ENCODE measurements at regions not wholly inside any gene's neighbourhood (a gene's known extent, or its start where the extent isn't known, plus 50 kb on each side); places are given as distances from the start of the nearest gene placed in this dataset.

DNA sequence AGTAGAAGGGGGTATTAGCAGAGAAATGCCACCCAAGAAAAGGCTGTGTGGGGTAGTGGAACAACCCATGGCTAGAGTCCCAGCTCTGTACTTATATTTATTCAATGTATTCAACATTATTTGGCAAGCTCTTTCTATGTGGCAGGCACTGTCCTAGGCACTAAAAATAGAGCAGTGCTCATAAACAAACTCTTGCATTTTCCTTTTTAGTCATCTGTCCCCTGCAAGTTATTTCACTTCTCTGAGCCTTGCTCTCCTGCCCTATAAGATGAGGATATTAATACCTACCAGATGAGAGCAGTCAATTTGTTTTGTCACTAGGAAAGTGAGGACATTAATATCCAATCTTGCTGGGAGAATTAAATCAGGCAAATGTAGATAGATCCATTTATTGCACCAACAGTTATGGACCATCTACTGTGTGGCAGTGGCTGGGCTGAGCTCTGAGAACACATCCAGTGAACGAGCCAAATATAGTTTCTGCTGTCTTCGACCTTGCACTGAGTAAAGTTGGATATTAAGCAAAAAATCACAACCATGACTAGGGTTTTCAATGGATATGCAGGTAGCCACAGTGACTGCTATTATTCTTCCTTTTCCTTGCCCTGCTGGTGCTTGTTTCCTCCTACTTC, 314.3 kb upstream of the TBX3 start:
- no peak overlapping the region for H3K4me3 ChIP-seq (ENCODE audit: low read length)
- no peak for DNase-seq (ENCODE audit: low read depth, low spot score)

DNA sequence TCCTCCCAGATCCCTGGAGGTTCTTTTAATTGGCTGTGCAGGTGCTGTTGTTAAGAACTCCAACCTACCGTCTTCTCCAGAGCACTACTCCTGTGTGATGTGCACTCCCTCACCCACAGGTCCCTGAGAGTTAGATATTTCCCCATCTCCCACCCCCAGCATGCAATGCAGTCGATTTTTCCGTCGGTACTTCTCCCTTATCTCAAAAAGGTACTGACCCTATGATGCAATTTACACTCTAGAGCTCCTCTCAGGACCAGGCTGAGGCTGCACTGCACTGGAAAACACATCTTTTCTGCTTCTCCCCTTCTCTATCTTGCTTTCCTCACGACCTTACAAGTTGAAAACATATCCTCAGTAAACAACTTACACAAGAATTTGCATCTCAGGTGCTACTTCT, 312.4 kb upstream of the TBX3 start:
- DNase-seq (ENCODE audit: low read depth, low spot score): no peak
- no peak overlapping the region for H3K4me3 ChIP-seq (ENCODE audit: low read length)

GRCh38 chr12:114995891-114996290, 311.9 kb upstream of the TBX3 start:
- DNase-seq (ENCODE audit: low read depth, low spot score): no peak

DNA sequence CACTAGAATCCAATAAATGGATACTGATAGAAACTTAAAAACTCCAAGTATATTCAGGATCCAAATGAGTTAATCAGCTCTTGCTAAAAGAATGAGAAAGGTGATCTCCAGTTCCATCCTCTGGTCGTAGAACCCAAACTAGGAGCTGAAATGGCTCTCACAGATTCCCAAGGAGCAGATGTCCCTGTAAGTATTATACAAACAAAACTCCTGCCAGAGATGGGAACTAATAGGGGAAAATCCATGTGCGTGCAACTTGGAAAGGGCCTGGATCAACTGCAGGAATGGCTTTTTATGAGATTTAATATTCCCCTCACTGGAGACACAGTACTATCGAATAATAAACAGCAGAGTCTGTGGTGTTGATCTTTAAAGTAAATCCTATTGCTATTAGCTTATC, 309.2 kb upstream of the TBX3 start:
- no peak overlapping the region for H3K4me3 ChIP-seq (ENCODE audit: low read length)
- no peak for DNase-seq (ENCODE audit: low read depth, low spot score)

More at GRCh38 chr12:114995891-114996290, 311.9 kb upstream of the TBX3 start:
- H3K4me3 ChIP-seq (ENCODE audit: low read length): no peak overlapping the region

DNA sequence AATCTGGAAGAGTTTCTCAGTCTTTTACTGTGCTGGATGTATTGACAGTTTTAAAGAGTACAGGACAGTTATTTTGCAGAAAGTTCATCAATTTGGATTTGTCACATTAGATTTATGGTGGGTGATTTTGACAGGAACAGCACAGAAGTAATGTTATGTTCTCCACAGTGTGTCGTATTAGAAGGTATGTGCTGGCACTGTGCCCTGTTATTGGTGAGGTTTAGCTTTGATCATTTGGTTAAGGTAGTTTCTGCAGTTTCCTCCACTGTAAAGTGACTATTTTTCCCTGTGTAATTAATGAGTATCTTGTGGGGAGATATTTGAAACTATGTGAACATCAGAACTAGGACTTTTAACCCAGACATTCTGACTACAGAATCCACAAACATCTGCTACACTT, 308.5 kb upstream of the TBX3 start:
- no peak for DNase-seq (ENCODE audit: low read depth, low spot score)
- H3K4me3 ChIP-seq (ENCODE audit: low read length): no peak overlapping the region

- no peak for DNase-seq (ENCODE audit: low read depth, low spot score)
Measured at GRCh38 chr12:114990381-114990780, 306.4 kb upstream of the TBX3 start.

DNA sequence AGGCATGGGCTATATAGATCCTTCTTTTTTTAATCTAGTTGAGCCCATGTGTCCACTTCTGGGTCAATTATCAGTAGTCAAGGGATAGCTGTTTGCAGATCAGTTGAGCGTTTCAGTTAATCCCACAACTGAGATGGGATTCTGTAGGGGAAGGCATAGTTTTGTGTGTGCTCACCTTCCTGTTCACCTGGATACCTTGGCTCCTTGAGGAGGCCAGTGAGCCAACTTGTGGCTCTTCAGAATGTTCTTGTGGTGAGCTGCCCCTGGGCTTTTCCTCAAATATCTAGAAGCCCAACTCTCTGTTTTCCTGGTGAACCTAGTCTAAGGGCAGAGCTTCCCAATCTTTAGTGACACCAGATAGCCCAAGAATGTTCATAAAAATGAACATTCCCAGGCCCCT, 302.9 kb upstream of the TBX3 start:
- no peak for DNase-seq (ENCODE audit: low read depth, low spot score)
- no peak overlapping the region for H3K4me3 ChIP-seq (ENCODE audit: low read length)

More at GRCh38 chr12:114990381-114990780, 306.4 kb upstream of the TBX3 start:
- H3K4me3 ChIP-seq (ENCODE audit: low read length): no peak overlapping the region

DNA sequence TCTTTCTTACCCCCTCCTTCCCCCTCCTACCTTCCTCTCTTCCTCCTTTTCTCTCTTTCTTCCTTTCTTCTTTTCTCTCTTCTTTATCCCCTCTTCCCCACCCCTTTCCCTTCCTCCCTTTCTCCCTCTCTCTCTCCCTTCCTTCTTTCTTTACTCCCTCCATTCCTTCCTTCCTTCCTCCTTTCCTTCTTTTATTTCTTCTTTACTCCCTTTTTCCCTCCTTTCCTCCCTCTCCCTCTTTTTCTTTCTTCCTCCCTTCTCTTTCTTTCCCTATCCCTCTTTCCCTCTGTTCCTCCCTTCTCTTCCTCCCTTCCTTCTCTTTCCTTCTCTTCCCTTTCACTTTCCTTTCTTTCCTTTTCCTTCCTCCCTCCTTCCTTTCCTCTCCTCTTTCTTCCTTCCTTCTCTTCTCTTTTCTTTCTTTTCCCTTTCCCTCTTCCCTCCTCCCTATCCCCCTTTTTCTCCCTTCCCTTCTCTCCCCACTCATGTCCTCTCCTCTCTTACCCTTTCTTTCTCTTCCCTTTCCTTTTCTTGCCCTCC, 302.3 kb upstream of the TBX3 start:
- H3K4me3 ChIP-seq (ENCODE audit: low read length): no peak overlapping the region
- no peak for DNase-seq (ENCODE audit: low read depth, low spot score)

GRCh38 chr12:114984634-114985061, 300.7 kb upstream of the TBX3 start:
- DNase-seq (ENCODE audit: low read depth, low spot score): no peak
- no peak overlapping the region for H3K4me3 ChIP-seq (ENCODE audit: low read length)

DNA sequence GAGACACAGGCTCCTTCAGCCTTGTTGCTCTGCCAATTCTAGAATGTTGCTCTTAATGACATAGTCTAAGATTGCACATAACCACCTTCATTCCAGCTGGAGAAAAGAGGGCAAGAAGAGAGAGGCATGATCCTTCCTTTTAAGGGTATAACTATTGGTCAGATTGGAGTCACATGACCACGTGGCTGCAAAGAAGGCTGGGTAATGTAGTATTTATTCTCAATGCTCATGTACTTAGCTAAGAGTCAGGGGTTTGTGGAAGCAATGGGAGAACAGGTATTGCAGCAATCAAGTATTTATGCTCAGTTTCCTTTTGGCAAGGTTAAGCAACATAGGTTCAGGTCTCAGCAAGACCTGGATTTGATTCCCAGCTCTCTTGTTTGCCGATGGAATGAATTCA, 298.8 kb upstream of the TBX3 start:
- no peak for DNase-seq (ENCODE audit: low read depth, low spot score)

GRCh38 chr12:114981036-114981435, 297.1 kb upstream of the TBX3 start:
- no peak overlapping the region for H3K4me3 ChIP-seq (ENCODE audit: low read length)
- no peak for DNase-seq (ENCODE audit: low read depth, low spot score)

More for the DNA sequence above, 298.8 kb upstream of the TBX3 start:
- no peak overlapping the region for H3K4me3 ChIP-seq (ENCODE audit: low read length)

DNA sequence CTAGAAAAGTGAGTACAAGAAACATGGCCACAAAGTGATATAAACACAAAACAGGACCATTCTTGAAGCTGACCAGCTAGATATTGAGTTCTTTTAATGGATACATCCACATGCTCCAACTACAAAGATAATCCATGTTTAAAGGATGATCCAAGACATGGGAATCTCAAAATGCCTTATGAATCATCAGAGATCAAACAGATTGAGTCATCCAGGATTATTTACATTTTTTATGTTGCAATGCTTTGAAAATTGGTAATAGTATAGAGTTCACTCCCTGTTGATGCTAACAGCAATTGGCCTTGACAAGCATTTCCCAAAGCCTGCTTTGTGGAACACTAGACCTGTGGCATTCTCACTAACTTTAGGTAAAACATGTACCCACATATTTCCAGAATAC, 293.0 kb upstream of the TBX3 start:
- no peak overlapping the region for H3K4me3 ChIP-seq (ENCODE audit: low read length)
- DNase-seq (ENCODE audit: low read depth, low spot score): no peak

- DNase-seq (ENCODE audit: low read depth, low spot score): no peak
- H3K4me3 ChIP-seq (ENCODE audit: low read length): no peak overlapping the region
Measured at GRCh38 chr12:114976372-114976771, 292.4 kb upstream of the TBX3 start.

DNA sequence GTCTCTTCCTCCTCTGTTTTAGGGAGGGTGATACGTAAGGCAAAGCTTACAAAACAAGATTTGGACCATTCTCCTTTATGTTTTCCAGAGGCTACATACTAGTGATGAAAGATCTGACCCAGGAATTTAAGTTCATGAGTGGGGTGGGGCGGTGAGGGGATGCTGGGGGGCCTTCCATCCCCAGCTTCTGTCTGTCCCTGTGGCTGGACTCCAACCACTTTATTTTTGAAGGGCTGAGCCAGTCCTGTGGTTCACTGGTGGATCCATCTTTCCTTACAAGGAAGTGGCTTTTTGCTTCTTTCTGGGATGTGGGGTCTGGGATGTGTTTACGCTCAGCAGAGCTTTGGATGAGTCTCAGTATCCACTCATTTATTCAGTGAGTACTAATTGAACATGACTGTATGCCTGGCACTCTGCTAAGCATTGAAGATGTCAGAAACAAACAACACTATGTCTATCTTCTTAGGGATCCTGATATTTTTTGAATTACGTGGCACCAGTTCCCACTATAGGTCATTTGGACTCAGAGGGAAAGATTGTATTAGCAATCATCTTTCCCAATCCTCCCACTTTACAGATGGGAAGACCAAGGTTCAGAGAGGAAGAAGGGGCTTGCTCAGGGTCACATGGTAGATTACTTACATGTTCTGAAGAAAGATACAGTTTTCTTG, 291.8 kb upstream of the TBX3 start:
- no peak for DNase-seq (ENCODE audit: low read depth, low spot score)
- no peak overlapping the region for H3K4me3 ChIP-seq (ENCODE audit: low read length)

- DNase-seq (ENCODE audit: low read depth, low spot score): no peak
- H3K4me3 ChIP-seq (ENCODE audit: low read length): no peak overlapping the region
Measured at GRCh38 chr12:114974826-114975639, 291.1 kb upstream of the TBX3 start.

DNA sequence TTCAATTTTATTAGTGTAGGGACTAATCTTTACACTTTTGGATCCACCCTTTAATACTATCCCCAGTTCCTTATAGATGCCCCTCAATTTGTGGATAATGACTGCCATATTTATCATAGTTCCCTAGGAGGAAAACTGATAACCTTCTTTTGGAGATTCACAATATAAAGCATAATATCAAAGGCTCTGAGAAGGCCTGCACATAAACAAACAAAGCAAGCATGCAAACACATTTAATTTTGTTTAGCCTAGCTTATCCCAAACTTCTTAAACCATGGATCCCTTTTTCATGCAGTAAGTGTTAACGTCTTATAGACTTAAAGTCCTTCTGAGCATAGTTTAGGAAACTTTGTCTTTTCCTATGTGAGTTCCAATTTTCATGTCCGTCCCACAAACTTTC, 290.4 kb upstream of the TBX3 start:
- H3K4me3 ChIP-seq (ENCODE audit: low read length): no peak overlapping the region

GRCh38 chr12:114968727-114969126, 284.8 kb upstream of the TBX3 start:
- DNase-seq (ENCODE audit: low read depth, low spot score): no peak
- no peak overlapping the region for H3K4me3 ChIP-seq (ENCODE audit: low read length)

More for the DNA sequence above, 290.4 kb upstream of the TBX3 start:
- DNase-seq (ENCODE audit: low read depth, low spot score): no peak

GRCh38 chr12:114967151-114967550, 283.2 kb upstream of the TBX3 start:
- no peak overlapping the region for H3K4me3 ChIP-seq (ENCODE audit: low read length)
- no peak for DNase-seq (ENCODE audit: low read depth, low spot score)

DNA sequence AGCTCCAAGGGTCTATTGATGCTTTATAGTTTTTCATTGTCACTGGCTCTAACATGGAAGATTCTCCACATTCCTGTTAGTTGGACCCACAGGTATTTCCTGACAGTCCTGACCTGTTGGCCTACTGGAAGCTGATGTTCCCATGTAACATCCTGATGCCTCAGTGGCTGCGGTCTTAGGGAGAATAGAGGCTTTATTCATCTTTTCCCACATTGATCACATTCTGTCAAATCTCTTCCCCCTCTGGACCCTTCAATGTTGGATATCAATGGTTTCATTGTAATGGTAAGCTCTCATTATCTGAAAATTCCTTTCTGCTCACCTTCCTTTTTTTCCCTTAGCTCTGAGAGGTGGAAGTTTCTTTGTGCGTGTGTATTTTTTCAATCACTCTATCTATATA, 280.9 kb upstream of the TBX3 start:
- DNase-seq (ENCODE audit: low read depth, low spot score): no peak
- no peak overlapping the region for H3K4me3 ChIP-seq (ENCODE audit: low read length)

GRCh38 chr12:114963846-114964245, 279.9 kb upstream of the TBX3 start:
- no peak overlapping the region for H3K4me3 ChIP-seq (ENCODE audit: low read length)
- DNase-seq (ENCODE audit: low read depth, low spot score): no peak

All from Jurkat, Clone E6-1 (cell line).